Endothelial cell of umbilical vein (primary cell): ENCODE measurements at regions not wholly inside any gene's neighbourhood (a gene's known extent, or its start where the extent isn't known, plus 50 kb on each side); places are given as distances from the start of the nearest gene placed in this dataset.

ENCODE experiments used
- BruUV-seq: library from RNA; stranded (reverse); fragments of 400-500 nt; replicated peaks from 2 replicates; lab custom pipeline; 2021; lab: Mats Ljungman, UMichigan
- CTCF ChIA-PET: fragments of 300-600, 350-600 bp; sonication (Branson Sonifier 250); formaldehyde crosslinking; loops from one replicate; lab custom pipeline; 2021; ENCODE audit warnings: antibody characterized with exemption, inconsistent platforms; lab: Charles Lee
- POLR2A ChIA-PET: fragments of 300-600, 350-600 bp; sonication (Branson Sonifier 250); formaldehyde crosslinking; loops from one replicate; lab custom pipeline; 2021; ENCODE audit warnings: antibody characterized with exemption, inconsistent platforms; lab: Charles Lee
- DNase-seq: peaks from one replicate; pipeline ENCODE4 v3.0.0-alpha.2; 2011; ENCODE audit warnings: low read depth, low spot score
- FAIRE-seq: peaks from 2 replicates; lab custom pipeline; 2011; peaks lifted over from hg19 to GRCh38; lab: Jason Lieb, UNC
- H2AFZ ChIP-seq: 2 replicates; pipeline ENCODE4 v1.6.0; 2012; ENCODE audit warnings: low read depth, low read length, control low read depth, inconsistent platforms
- H3K27ac ChIP-seq: 2 replicates; pipeline ENCODE4 v1.5.1; 2011; ENCODE audit warnings: low read depth, mild to moderate bottlenecking, control low read depth, low read length, moderate library complexity; ENCODE audit not compliant: insufficient read depth
- H3K27me3 ChIP-seq, 2 experiments: 2 replicates each; pipeline versions ENCODE4 v1.6.0 to v1.6.1; 2011; ENCODE audit warnings: low read length in 2 of 2, mixed read lengths in 1 of 2; ENCODE audit not compliant: control insufficient read depth in 2 of 2, insufficient read depth in 2 of 2
- H3K36me3 ChIP-seq, 2 experiments: 2 replicates in 1 of 2; 3 replicates in 1 of 2; pipeline ENCODE4 v1.5.1; 2011; ENCODE audit warnings: low read length in 2 of 2, mild to moderate bottlenecking in 1 of 2, moderate library complexity in 1 of 2; ENCODE audit not compliant: control insufficient read depth in 2 of 2, insufficient read depth in 2 of 2; ENCODE audit errors: extremely low read depth in 1 of 2
- H3K4me1 ChIP-seq: 3 replicates; pipeline ENCODE4 v1.5.1; 2011; ENCODE audit warnings: mild to moderate bottlenecking, low read length; ENCODE audit not compliant: control insufficient read depth, insufficient read depth; ENCODE audit errors: extremely low read depth
- H3K4me2 ChIP-seq: 2 replicates; pipeline ENCODE4 v1.6.1; 2011; ENCODE audit warnings: low read length, control low read depth, mixed read lengths; ENCODE audit not compliant: insufficient read depth
- H3K4me3 ChIP-seq, 3 experiments: fragments of 200-600 bp in 1 of 3; sonication (generic), shearing (Covaris generic) in 1 of 3; replicated peaks in 1 of 3; 2 replicates each; pipeline ENCODE4 v1.5.1; 2011 to 2016; ENCODE audit warnings: control low read depth in 3 of 3, low read length in 3 of 3, mild to moderate bottlenecking in 2 of 3, inconsistent platforms in 1 of 3, low read depth in 1 of 3, moderate library complexity in 1 of 3; ENCODE audit not compliant: insufficient read depth in 1 of 3
- H3K79me2 ChIP-seq: 2 replicates; pipeline ENCODE4 v1.6.0; 2012; ENCODE audit warnings: low read length, inconsistent platforms; ENCODE audit not compliant: control insufficient read depth, insufficient read depth
- H3K9ac ChIP-seq: replicated peaks from 2 replicates; pipeline ENCODE3; 2011; ENCODE audit warnings: low read length, control low read depth; ENCODE audit not compliant: insufficient read depth; ENCODE audit errors: extremely low read depth
- H3K9me1 ChIP-seq: replicated peaks from 3 replicates; pipeline ENCODE4 v1.6.0; 2011; ENCODE audit warnings: mild to moderate bottlenecking, low read length; ENCODE audit not compliant: control insufficient read depth, insufficient read depth; ENCODE audit errors: extremely low read depth
- H3K9me3 ChIP-seq: replicated peaks from 2 replicates; pipeline ENCODE4 v1.5.1; 2012; ENCODE audit warnings: low read length, inconsistent platforms; ENCODE audit not compliant: control insufficient read depth, insufficient read depth
- H4K20me1 ChIP-seq: replicated peaks from 2 replicates; pipeline ENCODE3; 2011; ENCODE audit warnings: mild to moderate bottlenecking, low read length; ENCODE audit not compliant: control insufficient read depth, insufficient read depth; ENCODE audit errors: extremely low read depth
- CTCF ChIP-seq, 2 donors: IDR thresholded peaks; 1 replicate in 1 of 2; 2 replicates in 1 of 2; pipeline ENCODE4 v1.5.1; 2011; ENCODE audit warnings: low read length in 2 of 2, mild to moderate bottlenecking in 2 of 2, moderate library complexity in 2 of 2, control low read depth in 1 of 2, inconsistent platforms in 1 of 2, low read depth in 1 of 2; ENCODE audit not compliant: insufficient read depth in 1 of 2; ENCODE audit errors: extremely low read depth in 1 of 2
- FOS ChIP-seq: IDR thresholded peaks from 2 replicates; pipeline ENCODE4 v1.6.1; 2011; ENCODE audit warnings: mild to moderate bottlenecking, low read length, moderate library complexity, borderline replicate concordance; ENCODE audit not compliant: insufficient read depth
- GATA2 ChIP-seq: IDR thresholded peaks from 2 replicates; pipeline ENCODE4 v1.7.0; 2011; ENCODE audit warnings: low read depth, mild to moderate bottlenecking, moderate library complexity, mixed read lengths, low read length; ENCODE audit not compliant: insufficient read length, insufficient read depth
- JUN ChIP-seq: IDR thresholded peaks from 2 replicates; pipeline ENCODE4 v1.6.1; 2011; ENCODE audit warnings: borderline replicate concordance, low read depth; ENCODE audit not compliant: insufficient read length, insufficient read depth
- MYC ChIP-seq: IDR thresholded peaks from one replicate; pipeline ENCODE4 v1.6.1; 2011; ENCODE audit warnings: mild to moderate bottlenecking, low read depth, low read length
- POLR2A ChIP-seq: IDR thresholded peaks from 2 replicates; pipeline ENCODE4 v1.6.1; 2012; ENCODE audit warnings: low read depth, mild to moderate bottlenecking, control low read depth, low read length
- POLR2AphosphoS5 ChIP-seq: IDR thresholded peaks from 2 replicates; pipeline ENCODE4 v1.6.1; 2012; ENCODE audit warnings: low read depth, mild to moderate bottlenecking, control low read depth, low read length, moderate library complexity; ENCODE audit not compliant: insufficient read depth
- dilution Hi-C: fragments of 300-500 bp; cut with MboI; formaldehyde crosslinking; loops from one replicate; pipeline ENCODE4 v1.15.0; 2019; ENCODE audit warnings: low sequenced_read_pairs; ENCODE audit not compliant: extremely low pct_ligation_motif_present
- intact Hi-C: fragments of 100-400 bp; cut with micrococcal nuclease; formaldehyde crosslinking; loops from one replicate; pipeline ENCODE4 v1.10.0; 2022

- Histone ChIP-seq H3K79me2 (no peaks in the 10 kb centered on the region), H3K9ac (no peak overlapping the region), H3K4me3 (no peak overlapping the region), H3K4me1 (no peaks in the 10 kb centered on the region), H3K27ac (no peak overlapping the region), H3K27me3 (no peaks in the 10 kb centered on the region), H2AFZ (no peak overlapping the region), H3K4me2 (no peak overlapping the region), H4K20me1 (no peaks in the 10 kb centered on the region), H3K9me1 (no peaks in the 10 kb centered on the region), H3K36me3 (no peaks in the 10 kb centered on the region), H3K9me3 (no peaks in the 10 kb centered on the region)
- intact Hi-C loops = no loop called here
- ChIA-PET CTCF (no interaction called here), POLR2A (no interaction called here)
- no peak for DNase-seq
- no peak for TF ChIP-seq MYC
- TF ChIP-seq JUN = no peak
- no peak for TF ChIP-seq FOS
- no peak for TF ChIP-seq POLR2AphosphoS5
- TF ChIP-seq POLR2A = no peak
- no peak for TF ChIP-seq GATA2
- TF ChIP-seq CTCF (IDR thresholded peaks at IDR 0.05; ENCODE audit: extremely low read depth in 1 of 2, insufficient read depth in 1 of 2, low read depth in 1 of 2, low read length in 2 of 2) = no peak
- no peak for FAIRE-seq
- dilution Hi-C loops = no loop called here
- BruUV-seq = no TSS peak
These were observed 258.3 kb downstream of the CYRIA start for GRCh38 chr2:16407358-16407757.
